CD4-positive, CD25-positive, alpha-beta regulatory T cell (primary cell): ENCODE measurements at regions not wholly inside any gene's neighbourhood (a gene's known extent, or its start where the extent isn't known, plus 50 kb on each side); places are given as distances from the start of the nearest gene placed in this dataset.

Experiments
- ATAC-seq, 2 donors: fragments of 150-1000 bp; cut with Tn5 transposase; one replicate each; pipeline ENCODE4 v1.10.0; 2021; ENCODE audit warnings: low read depth in 2 of 2, moderate number of reproducible peaks in 2 of 2, moderate library complexity in 1 of 2
- DNase-seq, 3 donors: peaks; one replicate each; pipeline versions ENCODE4 v3.0.0 to v3.0.0-alpha.2; 2012 to 2022; ENCODE audit warnings: mixed read lengths in 1 of 3
- H3K27ac ChIP-seq: one replicate; pipeline ENCODE4 v1.7.0; 2013; ENCODE audit warnings: mild to moderate bottlenecking, low read length; ENCODE audit not compliant: insufficient read depth, poor library complexity, severe bottlenecking
- H3K27me3 ChIP-seq: one replicate; pipeline ENCODE4 v1.7.0; 2013; ENCODE audit warnings: low read length; ENCODE audit not compliant: control insufficient read depth, insufficient read depth
- H3K36me3 ChIP-seq: one replicate; pipeline ENCODE4 v1.7.0; 2013; ENCODE audit warnings: mild to moderate bottlenecking, low read length, moderate library complexity; ENCODE audit not compliant: control insufficient read depth, insufficient read depth
- H3K4me1 ChIP-seq: 2 replicates; pipeline ENCODE4 v1.7.0; 2013; ENCODE audit warnings: mild to moderate bottlenecking, low read length; ENCODE audit not compliant: insufficient read depth, control insufficient read depth, poor library complexity, severe bottlenecking
- H3K4me3 ChIP-seq: one replicate; pipeline ENCODE4 v1.7.0; 2013; ENCODE audit warnings: low read depth, mild to moderate bottlenecking, low read length, moderate library complexity
- H3K9me3 ChIP-seq, 2 experiments: 1 replicate in 1 of 2; 2 replicates in 1 of 2; pipeline ENCODE4 v1.7.0; 2013; ENCODE audit warnings: low read length in 2 of 2, mild to moderate bottlenecking in 1 of 2, moderate library complexity in 1 of 2; ENCODE audit not compliant: control insufficient read depth in 2 of 2
- H3K27ac Mint-ChIP-seq, 3 donors: one replicate each; pipeline ENCODE4 v1.8.0; 2020 to 2022; ENCODE audit warnings: mild to moderate bottlenecking in 3 of 3, mixed read lengths in 3 of 3, moderate library complexity in 2 of 3
- H3K27me3 Mint-ChIP-seq: one replicate; pipeline ENCODE4 v1.8.0; 2022; ENCODE audit warnings: mild to moderate bottlenecking, mixed read lengths
- H3K36me3 Mint-ChIP-seq: one replicate; pipeline ENCODE4 v1.8.0; 2020; ENCODE audit warnings: mixed read lengths
- H3K4me1 Mint-ChIP-seq, 4 donors: one replicate each; pipeline ENCODE4 v1.8.0; 2020 to 2022; ENCODE audit warnings: mixed read lengths in 4 of 4, mild to moderate bottlenecking in 1 of 4
- H3K4me3 Mint-ChIP-seq, 4 donors: one replicate each; pipeline ENCODE4 v1.8.0; 2020 to 2022; ENCODE audit warnings: mild to moderate bottlenecking in 4 of 4, mixed read lengths in 4 of 4, moderate library complexity in 3 of 4
- H3K9me3 Mint-ChIP-seq, 7 donors: one replicate each; pipeline ENCODE4 v1.8.0; 2020 to 2022; ENCODE audit warnings: mixed read lengths in 7 of 7, mild to moderate bottlenecking in 3 of 7, moderate library complexity in 2 of 7

DNA sequence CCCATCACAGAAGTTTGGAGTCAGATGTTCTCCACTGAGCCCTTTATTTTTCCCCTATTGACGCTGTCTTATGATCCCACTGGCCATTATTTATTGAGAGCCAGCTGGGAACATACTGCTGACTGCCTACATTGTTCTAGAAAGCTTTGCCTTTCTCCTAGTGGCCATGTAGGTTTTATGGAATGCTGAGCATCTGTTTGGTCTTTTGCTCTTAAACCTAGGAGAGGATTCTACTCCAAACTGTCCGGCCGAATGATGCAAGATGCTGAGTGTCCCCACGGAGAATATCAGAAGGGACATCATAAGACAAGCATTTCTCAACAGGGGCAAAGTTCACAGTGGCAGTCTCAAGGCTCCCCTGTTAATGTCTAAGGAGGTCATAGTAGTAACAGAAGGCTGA is 171.4 kb downstream of the ARRDC4 start:
- H3K4me3 ChIP-seq = no peak overlapping the region
- no peak for DNase-seq
- H3K4me1 ChIP-seq = no peaks in the 10 kb centered on the region
- no peaks in the 10 kb centered on the region for H3K9me3 ChIP-seq
- H3K27me3 ChIP-seq = no peaks in the 10 kb centered on the region
- no peak overlapping the region for H3K27ac Mint-ChIP-seq
- no peaks in the 10 kb centered on the region for H3K4me1 Mint-ChIP-seq
- H3K36me3 Mint-ChIP-seq = no peaks in the 10 kb centered on the region
- H3K27me3 Mint-ChIP-seq = no peaks in the 10 kb centered on the region
- peaks cover 0 to 6% (median 4%) of the 10 kb centered on the region in 7 donors for H3K9me3 Mint-ChIP-seq
- ATAC-seq = no peak
- no peak overlapping the region for H3K27ac ChIP-seq
- H3K4me3 Mint-ChIP-seq = no peak overlapping the region
- H3K36me3 ChIP-seq = no peaks in the 10 kb centered on the region

DNA sequence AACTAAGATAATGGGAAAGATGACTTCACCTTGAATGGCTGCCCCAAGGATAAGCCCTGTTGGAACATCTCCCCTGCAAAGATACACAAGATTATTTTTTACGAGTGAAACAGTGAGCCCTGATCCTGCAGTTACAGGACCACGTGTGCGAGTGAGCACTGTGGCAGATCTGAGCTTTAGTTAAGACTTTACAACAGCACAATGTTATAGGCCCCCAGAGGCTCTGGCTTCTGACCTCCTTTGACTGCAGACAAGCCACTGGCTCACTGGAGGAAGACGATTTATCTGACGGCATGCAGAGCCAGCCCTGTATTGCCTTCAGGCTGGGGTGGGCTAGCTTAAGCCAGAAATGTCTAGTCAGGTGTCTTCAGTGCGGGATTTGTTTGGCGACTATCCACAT is 174.4 kb downstream of the ARRDC4 start:
- ATAC-seq = no peak
- H3K27ac ChIP-seq = no peak overlapping the region
- H3K9me3 ChIP-seq = no peaks in the 10 kb centered on the region
- Mint-ChIP-seq H3K4me3 (no peak overlapping the region), H3K27me3 (no peaks in the 10 kb centered on the region), H3K9me3 (peaks cover 0 to 5% (median 3%) of the 10 kb centered on the region in 7 donors), H3K27ac (no peak overlapping the region), H3K36me3 (no peaks in the 10 kb centered on the region), H3K4me1 (no peaks in the 10 kb centered on the region)
- DNase-seq = no peak
- H3K4me1 ChIP-seq = no peaks in the 10 kb centered on the region
- H3K36me3 ChIP-seq = no peaks in the 10 kb centered on the region
- no peak overlapping the region for H3K4me3 ChIP-seq
- no peaks in the 10 kb centered on the region for H3K27me3 ChIP-seq

DNA sequence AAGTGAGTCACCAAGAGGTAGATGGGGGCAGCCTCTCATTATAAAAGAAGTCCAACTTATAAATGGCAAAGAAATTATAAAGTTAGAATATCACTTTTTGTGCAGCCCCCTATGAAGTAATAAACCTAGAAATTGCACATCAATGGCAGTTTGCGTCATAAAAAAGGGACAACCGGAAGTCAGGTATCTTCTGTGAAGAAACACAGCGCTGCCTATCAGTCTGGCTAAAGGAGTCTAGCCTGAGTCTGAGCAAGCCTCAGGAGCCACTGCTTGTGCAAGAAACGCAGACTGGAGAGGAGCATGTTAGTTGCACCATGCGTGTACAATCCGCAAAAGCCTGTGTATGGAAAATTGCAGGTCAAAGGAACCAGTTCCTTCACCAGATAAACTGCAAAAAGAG is 178.4 kb downstream of the ARRDC4 start:
- no peak overlapping the region for H3K4me3 ChIP-seq
- no peaks in the 10 kb centered on the region for H3K36me3 Mint-ChIP-seq

DNA sequence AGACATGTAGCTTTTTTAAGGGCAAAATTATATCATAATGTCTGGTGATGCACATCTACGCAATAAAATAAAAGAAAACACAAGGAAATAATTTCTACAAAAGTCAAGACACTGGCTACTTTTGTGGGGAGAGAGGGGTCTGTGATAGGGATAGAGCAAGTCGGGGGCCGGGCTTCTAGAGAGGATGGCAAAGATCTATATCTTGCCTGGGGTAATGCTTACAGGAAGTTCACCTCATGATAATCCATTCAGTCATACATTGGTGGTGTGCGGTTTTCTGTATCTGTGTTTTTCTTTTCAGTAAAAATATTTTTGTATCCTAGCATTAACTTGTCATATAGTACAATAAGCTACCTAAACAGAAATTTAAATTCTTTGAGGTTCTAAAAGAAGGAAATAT is 178.8 kb downstream of the ARRDC4 start:
- H3K27ac Mint-ChIP-seq = no peak overlapping the region
- no peak overlapping the region for H3K4me3 Mint-ChIP-seq
- no peaks in the 10 kb centered on the region for H3K27me3 ChIP-seq

More for the DNA sequence above, 178.4 kb downstream of the ARRDC4 start:
- Mint-ChIP-seq H3K9me3 (peaks cover 0 to 4% (median 1%) of the 10 kb centered on the region in 7 donors), H3K4me1 (no peaks in the 10 kb centered on the region), H3K27ac (no peak overlapping the region), H3K4me3 (no peak overlapping the region), H3K27me3 (peaks cover 5% of the 10 kb centered on the region)
- no peaks in the 10 kb centered on the region for H3K9me3 ChIP-seq
- no peaks in the 10 kb centered on the region for H3K36me3 ChIP-seq
- DNase-seq (no peak), ATAC-seq (no peak)
- H3K27me3 ChIP-seq = no peaks in the 10 kb centered on the region
- no peaks in the 10 kb centered on the region for H3K4me1 ChIP-seq
- H3K27ac ChIP-seq = no peak overlapping the region

DNA sequence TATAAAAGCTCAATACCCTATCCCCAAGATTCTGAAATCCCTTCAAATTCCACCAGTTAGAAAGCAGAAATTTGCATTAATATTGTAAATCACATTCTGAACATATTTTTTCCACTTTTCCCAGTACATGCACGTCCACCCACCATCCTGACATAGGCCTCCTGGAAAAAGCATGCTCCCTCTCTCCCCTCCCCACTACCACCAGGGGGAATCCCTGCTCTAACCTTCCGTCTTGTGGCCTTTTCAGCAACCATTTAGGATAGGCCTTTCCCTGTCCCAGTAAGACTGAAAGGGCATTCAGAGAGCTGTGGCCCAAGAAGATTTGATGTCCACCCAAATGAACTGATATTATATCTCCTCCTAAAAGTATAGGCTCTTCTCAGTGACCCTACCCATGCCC is 182.1 kb downstream of the ARRDC4 start:
- H3K27me3 ChIP-seq = peaks cover 2% of the 10 kb centered on the region
- H3K36me3 ChIP-seq = no peaks in the 10 kb centered on the region
- H3K27ac ChIP-seq = no peak overlapping the region
- no peak overlapping the region for H3K4me3 Mint-ChIP-seq
- H3K4me3 ChIP-seq = no peak overlapping the region
- H3K27ac Mint-ChIP-seq = no peak overlapping the region
- no peaks in the 10 kb centered on the region for H3K4me1 ChIP-seq
- ATAC-seq (no peak), DNase-seq (no peak)
- peaks cover 5% of the 10 kb centered on the region for H3K27me3 Mint-ChIP-seq
- H3K9me3 ChIP-seq = no peaks in the 10 kb centered on the region
- H3K36me3 Mint-ChIP-seq = no peaks in the 10 kb centered on the region
- H3K4me1 Mint-ChIP-seq = peaks cover 0 to 5% (median 0%) of the 10 kb centered on the region in 4 donors
- H3K9me3 Mint-ChIP-seq = peaks cover 0 to 1% (median 0%) of the 10 kb centered on the region in 7 donors

More for the DNA sequence above, 178.8 kb downstream of the ARRDC4 start:
- Histone ChIP-seq H3K27ac (no peak overlapping the region), H3K9me3 (no peaks in the 10 kb centered on the region), H3K4me3 (no peak overlapping the region), H3K4me1 (no peaks in the 10 kb centered on the region), H3K36me3 (no peaks in the 10 kb centered on the region)
- DNase-seq = no peak
- Mint-ChIP-seq H3K36me3 (no peaks in the 10 kb centered on the region), H3K4me1 (no peaks in the 10 kb centered on the region), H3K27me3 (peaks cover 5% of the 10 kb centered on the region), H3K9me3 (peaks cover 0 to 4% (median 1%) of the 10 kb centered on the region in 7 donors)
- ATAC-seq = no peak

DNA sequence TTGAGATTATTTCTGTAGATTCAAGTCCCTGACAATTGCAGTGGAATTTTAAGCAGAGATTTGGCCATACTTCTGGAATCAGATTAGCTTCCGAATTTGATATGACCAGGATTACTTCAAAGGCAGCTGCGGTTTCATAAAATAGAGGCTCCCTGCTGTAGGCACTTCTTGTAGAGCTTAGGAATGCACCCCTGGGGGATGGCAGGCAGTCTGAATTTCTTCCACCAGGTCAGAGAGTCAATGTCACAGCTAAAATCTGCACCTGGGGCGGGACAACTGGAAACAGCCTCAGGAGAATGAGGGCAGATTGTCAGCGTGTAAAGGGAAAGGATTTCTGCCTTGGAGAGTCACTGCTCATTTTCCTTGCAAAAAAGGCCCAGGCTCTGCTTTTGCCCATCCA is 182.6 kb downstream of the ARRDC4 start:
- H3K9me3 Mint-ChIP-seq = peaks cover 0 to 2% (median 0%) of the 10 kb centered on the region in 7 donors

DNA sequence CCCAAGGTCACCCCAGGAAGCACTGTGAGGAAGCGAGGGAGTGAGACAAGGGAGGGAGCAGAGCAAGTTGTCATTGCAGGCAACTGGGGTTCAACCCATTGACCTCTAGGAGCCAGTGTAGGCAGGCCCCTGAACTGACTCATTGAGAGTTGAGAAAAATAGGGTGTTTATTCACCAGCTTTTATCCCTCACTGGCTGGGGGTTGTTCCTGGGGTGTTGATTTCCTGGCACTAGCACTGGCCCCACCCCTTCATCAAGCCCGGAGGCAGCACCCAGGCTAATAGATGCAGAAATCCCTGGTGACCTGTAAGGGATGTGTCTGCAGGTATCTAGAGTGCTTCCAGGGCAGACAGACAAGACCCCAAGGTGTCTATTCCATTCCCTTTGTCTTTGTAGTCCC is 183.9 kb downstream of the ARRDC4 start:
- Histone ChIP-seq H3K9me3 (no peaks in the 10 kb centered on the region), H3K36me3 (no peaks in the 10 kb centered on the region), H3K27ac (no peak overlapping the region), H3K27me3 (peaks cover 2% of the 10 kb centered on the region), H3K4me3 (no peak overlapping the region), H3K4me1 (no peaks in the 10 kb centered on the region)
- Mint-ChIP-seq H3K36me3 (no peaks in the 10 kb centered on the region), H3K4me3 (no peak overlapping the region), H3K27ac (peak overlapping the region in 1 of 3 donors; percentile 20), H3K9me3 (peaks cover 0 to 2% (median 0%) of the 10 kb centered on the region in 7 donors), H3K27me3 (peaks cover 5% of the 10 kb centered on the region), H3K4me1 (peaks cover 0 to 5% (median 0%) of the 10 kb centered on the region in 4 donors)
- no peak for ATAC-seq
- DNase-seq = no peak

More for the DNA sequence above, 182.6 kb downstream of the ARRDC4 start:
- Histone ChIP-seq H3K36me3 (no peaks in the 10 kb centered on the region), H3K27ac (no peak overlapping the region), H3K9me3 (no peaks in the 10 kb centered on the region), H3K27me3 (peaks cover 2% of the 10 kb centered on the region), H3K4me1 (no peaks in the 10 kb centered on the region), H3K4me3 (no peak overlapping the region)
- DNase-seq = no peak
- Mint-ChIP-seq H3K27me3 (peaks cover 5% of the 10 kb centered on the region), H3K27ac (no peak overlapping the region), H3K4me1 (peaks cover 0 to 5% (median 0%) of the 10 kb centered on the region in 4 donors), H3K4me3 (no peak overlapping the region), H3K36me3 (no peaks in the 10 kb centered on the region)
- ATAC-seq = no peak

DNA sequence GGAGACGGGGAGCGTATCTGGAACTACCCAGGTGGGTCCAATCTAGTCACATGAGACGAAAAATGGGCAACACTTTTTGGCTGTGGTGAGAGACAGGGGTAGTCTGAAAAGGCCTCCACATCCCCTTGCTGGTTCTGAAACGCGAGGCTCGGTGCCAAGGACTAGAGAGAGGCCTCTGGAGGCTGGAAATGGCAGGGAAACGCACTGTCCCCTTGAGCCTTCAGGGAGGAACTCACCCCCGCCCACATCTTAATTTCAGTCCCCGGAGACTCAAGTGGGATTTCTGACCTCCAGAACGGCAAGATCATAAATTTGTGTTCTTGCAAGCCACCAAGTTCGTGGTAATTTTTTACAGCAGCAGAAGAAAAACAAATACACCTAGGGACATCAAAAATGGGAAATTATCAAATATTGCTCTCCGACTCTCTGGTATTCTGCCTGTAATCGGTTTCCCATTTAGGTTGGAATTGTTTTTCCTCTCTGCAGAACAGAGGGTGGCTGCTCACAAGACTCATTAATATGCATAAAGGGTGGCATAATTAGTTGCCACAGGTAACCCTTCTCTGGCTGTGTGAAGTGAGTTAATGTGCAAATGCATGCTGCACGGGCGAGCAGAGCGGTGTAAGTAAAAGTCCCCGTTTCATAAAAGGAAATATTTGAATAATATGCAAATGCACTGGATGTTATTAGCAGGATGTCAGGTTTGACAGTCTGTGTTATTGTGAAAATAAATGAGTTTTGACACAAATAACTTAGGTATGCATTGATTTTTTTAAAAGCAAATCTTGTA is 185.7 kb downstream of the ARRDC4 start:
- Histone ChIP-seq H3K27me3 (peaks cover 2% of the 10 kb centered on the region), H3K4me3 (no peak overlapping the region), H3K36me3 (no peaks in the 10 kb centered on the region), H3K27ac (no peak overlapping the region), H3K9me3 (no peaks in the 10 kb centered on the region), H3K4me1 (no peaks in the 10 kb centered on the region)
- ATAC-seq (no peak), DNase-seq (no peak)
- Mint-ChIP-seq H3K4me3 (no peak overlapping the region), H3K36me3 (no peaks in the 10 kb centered on the region), H3K9me3 (peaks cover 0 to 2% (median 0%) of the 10 kb centered on the region in 7 donors), H3K27ac (no peak overlapping the region), H3K27me3 (no peaks in the 10 kb centered on the region), H3K4me1 (peaks cover 0 to 5% (median 0%) of the 10 kb centered on the region in 4 donors)
